Sigmoid colon (tissue), 6 donors: ENCODE measurements at regions not wholly inside any gene's neighbourhood (a gene's known extent, or its start where the extent isn't known, plus 50 kb on each side); places are given as distances from the start of the nearest gene placed in this dataset.

ENCODE experiments used
- DNase-seq: peaks from one replicate; pipeline ENCODE4 v3.0.0-alpha.2; 2019
- H3K27ac ChIP-seq, 4 donors: fragments of 200-600 bp; sonication (generic); one replicate each; pipeline ENCODE4 v1.5.1; 2016 to 2019; ENCODE audit warnings: mild to moderate bottlenecking in 1 of 4
- H3K27me3 ChIP-seq, 3 donors: fragments of 200-600 bp; sonication (generic); one replicate each; pipeline ENCODE4 v1.5.1; 2019; ENCODE audit warnings: mild to moderate bottlenecking in 1 of 3
- H3K36me3 ChIP-seq, 4 donors: fragments of 200-600 bp; sonication (generic); one replicate each; pipeline ENCODE4 v1.5.1; 2016 to 2019
- H3K4me1 ChIP-seq, 4 donors: fragments of 200-600 bp; sonication (generic); one replicate each; pipeline ENCODE4 v1.5.1; 2017 to 2019
- H3K4me3 ChIP-seq, 4 donors: fragments of 200-600 bp; sonication (generic); one replicate each; pipeline ENCODE4 v1.5.1; 2017 to 2019; ENCODE audit warnings: mild to moderate bottlenecking in 2 of 4, moderate library complexity in 1 of 4
- H3K9me3 ChIP-seq, 4 donors: fragments of 200-600 bp in 3 of 4; sonication (generic) in 3 of 4; one replicate each; pipeline versions ENCODE4 v1.5.1 to v1.6.1; 2013 to 2019
- EP300 ChIP-seq, 4 donors: sonication (generic); formaldehyde crosslinking; IDR thresholded peaks; one replicate each; pipeline ENCODE4 v1.6.1; 2017; ENCODE audit warnings: antibody characterized with exemption in 4 of 4
- POLR2A ChIP-seq, 2 donors: fragments of 450-650 bp; IDR thresholded peaks; one replicate each; pipeline ENCODE4 v1.6.1; 2016; ENCODE audit warnings: antibody characterized with exemption in 2 of 2, mild to moderate bottlenecking in 2 of 2, moderate library complexity in 2 of 2
- POLR2AphosphoS5 ChIP-seq, 4 donors: sonication (generic); formaldehyde crosslinking; IDR thresholded peaks; one replicate each; pipeline ENCODE4 v1.6.1; 2017; ENCODE audit warnings: antibody characterized with exemption in 4 of 4
- WGBS, 2 donors: extraction: QIAGEN DNeasy Blood & Tissue Kit; methylation state at CpG; one replicate each; pipeline ENCODE4 v1.1.7; 2013; 5-methylcytosine and 5-hydroxymethylcytosine counted together
- intact Hi-C: fragments of 100-400 bp; cut with DNase I; formaldehyde crosslinking; loops from one replicate; pipeline ENCODE4 v1.15.1; 2023
- TF ChIP-seq, protein P1 (sequence below), 4 experiments: fragments of 450-650 bp in 3 of 4; fragments of 200-600 bp in 1 of 4; IDR thresholded peaks; one replicate each; pipeline ENCODE4 v1.5.1; 2016 to 2019; ENCODE audit warnings: antibody characterized with exemption in 4 of 4, mild to moderate bottlenecking in 3 of 4, moderate library complexity in 2 of 4
- donor health status: healthy with polysubstance abuse.
- donor health status: healthy.

DNA sequence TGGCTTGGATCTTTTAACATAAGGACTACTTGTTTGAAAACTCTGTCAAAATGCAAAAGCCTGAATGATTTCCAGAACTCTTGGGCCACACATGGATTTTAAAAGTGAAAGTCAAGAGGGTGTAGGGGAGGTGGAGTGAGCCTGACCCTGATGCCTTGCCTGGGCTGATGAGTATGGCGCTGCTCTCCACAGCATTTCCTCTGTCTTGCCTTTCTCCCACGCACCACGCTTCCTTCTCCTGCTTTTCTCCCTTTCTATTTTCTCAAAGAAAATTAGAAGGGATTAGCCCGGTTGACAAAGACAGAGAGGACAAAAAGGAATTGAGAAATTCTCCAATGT lies 207.0 kb upstream of the CCDC68 start:
- intact Hi-C loops = no loop called here
- Histone ChIP-seq H3K27ac (no peak overlapping the region), H3K4me1 (peaks cover 0 to 11% (median 4%) of the 10 kb centered on the region in 4 donors), H3K4me3 (no peak overlapping the region), H3K27me3 (no peaks in the 10 kb centered on the region), H3K36me3 (no peaks in the 10 kb centered on the region), H3K9me3 (no peaks in the 10 kb centered on the region)
- WGBS, 2 donors = 87% methylated on average over 4 of the region's 4 CpGs
- no peak for DNase-seq
- TF ChIP-seq EP300 (IDR thresholded peaks at IDR 0.05) (no peak), POLR2AphosphoS5 (IDR thresholded peaks at IDR 0.05) (no peak)

GRCh38 chr18:55163550-55163949 lies 204.3 kb upstream of the CCDC68 start:
- H3K4me1 ChIP-seq = peaks cover 0 to 11% (median 4%) of the 10 kb centered on the region in 4 donors
- no peak for DNase-seq
- intact Hi-C loops = no loop called here
- no peaks in the 10 kb centered on the region for H3K27me3 ChIP-seq
- no peak overlapping the region for H3K4me3 ChIP-seq
- no peaks in the 10 kb centered on the region for H3K9me3 ChIP-seq
- H3K27ac ChIP-seq = no peak overlapping the region
- H3K36me3 ChIP-seq = no peaks in the 10 kb centered on the region
- WGBS, 2 donors = 90 to 92% methylated on average over 7 of the region's 7 CpGs
- TF ChIP-seq POLR2AphosphoS5 (IDR thresholded peaks at IDR 0.05) (no peak), EP300 (IDR thresholded peaks at IDR 0.05) (no peak), POLR2A (IDR thresholded peaks at IDR 0.05) (no peak)
- TF ChIP-seq, protein P1, sequence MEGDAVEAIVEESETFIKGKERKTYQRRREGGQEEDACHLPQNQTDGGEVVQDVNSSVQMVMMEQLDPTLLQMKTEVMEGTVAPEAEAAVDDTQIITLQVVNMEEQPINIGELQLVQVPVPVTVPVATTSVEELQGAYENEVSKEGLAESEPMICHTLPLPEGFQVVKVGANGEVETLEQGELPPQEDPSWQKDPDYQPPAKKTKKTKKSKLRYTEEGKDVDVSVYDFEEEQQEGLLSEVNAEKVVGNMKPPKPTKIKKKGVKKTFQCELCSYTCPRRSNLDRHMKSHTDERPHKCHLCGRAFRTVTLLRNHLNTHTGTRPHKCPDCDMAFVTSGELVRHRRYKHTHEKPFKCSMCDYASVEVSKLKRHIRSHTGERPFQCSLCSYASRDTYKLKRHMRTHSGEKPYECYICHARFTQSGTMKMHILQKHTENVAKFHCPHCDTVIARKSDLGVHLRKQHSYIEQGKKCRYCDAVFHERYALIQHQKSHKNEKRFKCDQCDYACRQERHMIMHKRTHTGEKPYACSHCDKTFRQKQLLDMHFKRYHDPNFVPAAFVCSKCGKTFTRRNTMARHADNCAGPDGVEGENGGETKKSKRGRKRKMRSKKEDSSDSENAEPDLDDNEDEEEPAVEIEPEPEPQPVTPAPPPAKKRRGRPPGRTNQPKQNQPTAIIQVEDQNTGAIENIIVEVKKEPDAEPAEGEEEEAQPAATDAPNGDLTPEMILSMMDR (IDR thresholded peaks at IDR 0.05) = no peak

DNA sequence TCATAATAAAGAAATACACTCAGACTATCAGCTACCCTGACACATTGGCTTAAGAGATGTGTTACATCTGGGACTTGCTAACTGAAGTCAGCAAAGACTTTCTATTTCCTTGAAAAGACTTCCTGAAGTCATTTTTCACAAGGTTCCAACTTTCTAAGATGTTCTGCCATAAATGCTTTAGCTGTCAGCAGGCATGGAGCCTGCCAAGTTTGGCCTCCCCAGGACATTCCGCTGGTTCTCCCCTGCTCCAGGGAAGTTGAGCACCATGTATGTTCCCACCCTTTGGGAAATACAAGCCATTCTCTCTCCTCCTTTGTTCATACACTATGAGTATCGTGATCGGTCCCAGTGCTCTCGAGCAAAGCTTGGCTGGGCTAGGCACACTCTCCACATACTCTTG lies 202.7 kb upstream of the CCDC68 start:
- no peaks in the 10 kb centered on the region for H3K36me3 ChIP-seq
- no peak overlapping the region for H3K27ac ChIP-seq
- no peak overlapping the region for H3K4me3 ChIP-seq
- intact Hi-C loops = no loop called here
- H3K4me1 ChIP-seq = peaks cover 0 to 11% (median 4%) of the 10 kb centered on the region in 4 donors
- no peak for TF ChIP-seq EP300 (IDR thresholded peaks at IDR 0.05)
- TF ChIP-seq POLR2A (IDR thresholded peaks at IDR 0.05) = no peak
- TF ChIP-seq POLR2AphosphoS5 (IDR thresholded peaks at IDR 0.05) = no peak
- TF ChIP-seq, protein P1 (IDR thresholded peaks at IDR 0.05) = no peak
- WGBS, 2 donors = 95 to 96% methylated on average over 4 of the region's 4 CpGs
- H3K9me3 ChIP-seq = no peaks in the 10 kb centered on the region
- H3K27me3 ChIP-seq = no peaks in the 10 kb centered on the region
- no peak for DNase-seq

- Histone ChIP-seq H3K4me3 (no peak overlapping the region), H3K36me3 (no peaks in the 10 kb centered on the region), H3K27ac (no peak overlapping the region), H3K4me1 (no peaks in the 10 kb centered on the region), H3K27me3 (no peaks in the 10 kb centered on the region), H3K9me3 (no peaks in the 10 kb centered on the region)
- intact Hi-C loops = no loop called here
- TF ChIP-seq POLR2A (IDR thresholded peaks at IDR 0.05) (no peak), POLR2AphosphoS5 (IDR thresholded peaks at IDR 0.05) (no peak), EP300 (IDR thresholded peaks at IDR 0.05) (no peak)
- TF ChIP-seq, protein P1 (IDR thresholded peaks at IDR 0.05) = no peak
- DNase-seq = no peak
- WGBS, 2 donors = 88 to 89% methylated on average over 4 of the region's 4 CpGs
Measured at GRCh38 chr18:55159027-55159426, 199.8 kb upstream of the CCDC68 start.

DNA sequence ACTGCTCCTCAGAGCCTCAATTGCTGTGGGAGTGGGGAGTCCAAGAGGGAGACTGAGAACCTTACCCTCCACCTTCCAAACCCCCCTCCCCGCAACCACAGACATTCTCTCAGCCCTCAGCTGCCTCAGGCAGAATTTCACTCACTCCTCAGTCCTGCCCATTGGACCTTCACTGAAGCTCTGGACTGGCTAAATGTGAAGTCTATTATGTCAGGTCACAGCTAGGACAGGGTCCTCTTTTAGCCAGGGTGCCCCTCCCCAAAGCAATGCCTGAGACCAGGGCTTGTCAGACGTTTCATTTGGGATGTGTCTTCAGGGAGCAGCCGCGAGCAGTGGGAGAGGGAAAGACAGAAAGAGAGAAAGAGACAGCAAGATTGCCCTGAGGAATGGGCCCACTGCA lies 199.3 kb upstream of the CCDC68 start:
- intact Hi-C loops = no loop called here
- H3K36me3 ChIP-seq = no peaks in the 10 kb centered on the region
- no peaks in the 10 kb centered on the region for H3K27me3 ChIP-seq
- no peak overlapping the region for H3K4me3 ChIP-seq
- TF ChIP-seq EP300 (IDR thresholded peaks at IDR 0.05) (no peak), POLR2A (IDR thresholded peaks at IDR 0.05) (no peak), POLR2AphosphoS5 (IDR thresholded peaks at IDR 0.05) (no peak)
- TF ChIP-seq, protein P1 (IDR thresholded peaks at IDR 0.05) = no peak
- no peak overlapping the region for H3K27ac ChIP-seq
- H3K4me1 ChIP-seq = no peaks in the 10 kb centered on the region
- WGBS, 2 donors = 81 to 90% methylated on average over 4 of the region's 4 CpGs
- DNase-seq = no peak
- no peaks in the 10 kb centered on the region for H3K9me3 ChIP-seq
